GM12873 (cell line): ENCODE measurements at regions not wholly inside any gene's neighbourhood (a gene's known extent, or its start where the extent isn't known, plus 50 kb on each side); places are given as distances from the start of the nearest gene placed in this dataset.

Experiments used
- CTCF ChIP-seq: IDR thresholded peaks from 2 replicates; pipeline ENCODE4 v1.5.1; 2012; ENCODE audit warnings: low read depth, mild to moderate bottlenecking, moderate library complexity, low read length, control low read depth; ENCODE audit not compliant: insufficient read depth; ENCODE audit errors: missing control alignments

GRCh38 chr17:72430611-72431432 lies 310.0 kb downstream of the SOX9 start:
- TF ChIP-seq CTCF, result peak; percentile 17

GRCh38 chr17:72432143-72432621 lies 311.4 kb downstream of the SOX9 start:
- TF ChIP-seq CTCF, result no peak

- TF ChIP-seq CTCF, result no peak
Observed at GRCh38 chr17:72432881-72433280, 312.1 kb downstream of the SOX9 start.

- TF ChIP-seq CTCF, result no peak
Observed at GRCh38 chr17:72433797-72434196, 313.0 kb downstream of the SOX9 start.

- TF ChIP-seq CTCF, result no peak
Observed at GRCh38 chr17:72434581-72434980, 313.8 kb downstream of the SOX9 start.

- no peak for TF ChIP-seq CTCF
Observed at GRCh38 chr17:72434991-72435618, 314.3 kb downstream of the SOX9 start.

- no peak for TF ChIP-seq CTCF
Observed at GRCh38 chr17:72438783-72439182, 318.0 kb downstream of the SOX9 start.
